KMS-11 (cell line): ENCODE measurements at regions not wholly inside any gene's neighbourhood (a gene's known extent, or its start where the extent isn't known, plus 50 kb on each side); places are given as distances from the start of the nearest gene placed in this dataset.
"Not testable (repeated sequence)": the region's sequence is repeated elsewhere in the genome, so short reads cannot be mapped to it uniquely, and the experiment has no call there.

Experiments used
- H2AFZ ChIP-seq: fragments of 200-600 bp; sonication (generic); 2 replicates; pipeline ENCODE4 v1.6.1; 2016; ENCODE audit warnings: antibody characterized with exemption, mixed run types, low read depth
- H3K27ac ChIP-seq: fragments of 200-600 bp; sonication (generic); 2 replicates; pipeline ENCODE4 v1.6.1; 2016; ENCODE audit warnings: mild to moderate bottlenecking, mixed run types
- H3K27me3 ChIP-seq: fragments of 200-600 bp; sonication (generic); 2 replicates; pipeline ENCODE4 v1.6.1; 2017; ENCODE audit warnings: mild to moderate bottlenecking, low read depth, mixed run types, moderate library complexity; ENCODE audit not compliant: insufficient read depth
- H3K36me3 ChIP-seq: fragments of 200-600 bp; sonication (generic); 2 replicates; pipeline ENCODE4 v1.6.1; 2017; ENCODE audit warnings: mild to moderate bottlenecking, mixed run types; ENCODE audit not compliant: insufficient read depth
- H3K4me1 ChIP-seq: fragments of 200-600 bp; sonication (generic); 2 replicates; pipeline ENCODE4 v1.6.1; 2016; ENCODE audit warnings: mild to moderate bottlenecking, low read depth, mixed run types; ENCODE audit not compliant: poor library complexity, severe bottlenecking
- H3K4me2 ChIP-seq: fragments of 200-600 bp; sonication (generic); 2 replicates; pipeline ENCODE4 v1.7.0; 2016; ENCODE audit warnings: mild to moderate bottlenecking, mixed run types
- H3K4me3 ChIP-seq: fragments of 200-600 bp; sonication (generic); IDR thresholded peaks from 2 replicates; pipeline ENCODE4 v1.6.1; 2017; ENCODE audit warnings: low read depth, low read length, mixed read lengths; ENCODE audit not compliant: insufficient read depth
- H3K79me2 ChIP-seq: fragments of 200-600 bp; sonication (generic); 2 replicates; pipeline ENCODE4 v1.6.1; 2016; ENCODE audit warnings: low read depth, mixed run types; ENCODE audit not compliant: insufficient read depth
- H3K9ac ChIP-seq: fragments of 200-600 bp; sonication (generic); 2 replicates; pipeline ENCODE4 v1.6.1; 2016; ENCODE audit warnings: mild to moderate bottlenecking, mixed run types
- H4K20me1 ChIP-seq: fragments of 200-600 bp; sonication (generic); 2 replicates; pipeline ENCODE4 v1.6.1; 2016; ENCODE audit warnings: mild to moderate bottlenecking, mixed run types; ENCODE audit not compliant: insufficient read depth
- CTCF ChIP-seq: fragments of 200-600 bp; sonication (generic); conservative IDR thresholded peaks from 2 replicates; pipeline ENCODE4 v1.6.1; 2017; ENCODE audit warnings: low read depth, mild to moderate bottlenecking, antibody characterized with exemption, low read length, moderate library complexity, mixed read lengths

- H4K20me1 ChIP-seq, H3K27me3 ChIP-seq, H3K4me3 ChIP-seq, H3K4me1 ChIP-seq, H3K79me2 ChIP-seq, H3K27ac ChIP-seq, H3K36me3 ChIP-seq, H2AFZ ChIP-seq, H3K4me2 ChIP-seq, H3K9ac ChIP-seq: not testable (repeated sequence)
Observed at GRCh38 chr15:31644761-31645160, 318.1 kb downstream of the KLF13 start.

GRCh38 chr15:31647337-31647826 is 320.7 kb downstream of the KLF13 start:
- H3K79me2 ChIP-seq = not testable (repeated sequence)

GRCh38 chr15:31649634-31650033 is 323.0 kb downstream of the KLF13 start:
- not testable (repeated sequence) for H4K20me1 ChIP-seq, H3K4me2 ChIP-seq, H3K27ac ChIP-seq, H3K4me3 ChIP-seq, H3K27me3 ChIP-seq, H2AFZ ChIP-seq, H3K4me1 ChIP-seq, H3K36me3 ChIP-seq, H3K79me2 ChIP-seq, H3K9ac ChIP-seq

More at GRCh38 chr15:31647337-31647826, 320.7 kb downstream of the KLF13 start:
- H3K36me3 ChIP-seq, H3K27me3 ChIP-seq, H3K4me3 ChIP-seq, H3K9ac ChIP-seq, H3K4me1 ChIP-seq, H3K27ac ChIP-seq, H2AFZ ChIP-seq, H3K4me2 ChIP-seq, H4K20me1 ChIP-seq: not testable (repeated sequence)

GRCh38 chr15:31650055-31650701 is 323.5 kb downstream of the KLF13 start:
- not testable (repeated sequence) for H3K4me3 ChIP-seq, H3K4me1 ChIP-seq, H3K36me3 ChIP-seq, H4K20me1 ChIP-seq, H3K4me2 ChIP-seq, H3K79me2 ChIP-seq, H3K27me3 ChIP-seq, H3K27ac ChIP-seq, H3K9ac ChIP-seq, H2AFZ ChIP-seq

- not testable (repeated sequence) for H3K36me3 ChIP-seq, H3K27ac ChIP-seq, H3K4me2 ChIP-seq, H3K4me1 ChIP-seq, H4K20me1 ChIP-seq, H3K27me3 ChIP-seq, H3K4me3 ChIP-seq, H3K79me2 ChIP-seq, H2AFZ ChIP-seq, H3K9ac ChIP-seq
Observed at GRCh38 chr15:31656915-31657314, 330.3 kb downstream of the KLF13 start.

GRCh38 chr15:31660816-31661215 is 334.2 kb downstream of the KLF13 start:
- H4K20me1 ChIP-seq = no peaks in the 10 kb centered on the region
- no peaks in the 10 kb centered on the region for H3K36me3 ChIP-seq
- no peak overlapping the region for H3K27ac ChIP-seq
- H3K9ac ChIP-seq = no peak overlapping the region
- H3K27me3 ChIP-seq = no peaks in the 10 kb centered on the region
- no peak overlapping the region for H3K4me2 ChIP-seq
- no peaks in the 10 kb centered on the region for H3K4me1 ChIP-seq
- no peak overlapping the region for H2AFZ ChIP-seq
- no peaks in the 10 kb centered on the region for H3K79me2 ChIP-seq
- no peak overlapping the region for H3K4me3 ChIP-seq
- no peak for TF ChIP-seq CTCF

GRCh38 chr15:31665732-31666131 is 339.1 kb downstream of the KLF13 start:
- not testable (repeated sequence) for H3K4me2 ChIP-seq, H3K27ac ChIP-seq, H3K9ac ChIP-seq

GRCh38 chr15:31669158-31669908 is 342.7 kb downstream of the KLF13 start:
- H3K36me3 ChIP-seq, H3K79me2 ChIP-seq, H4K20me1 ChIP-seq, H3K9ac ChIP-seq, H3K4me3 ChIP-seq, H3K27me3 ChIP-seq, H3K27ac ChIP-seq, H2AFZ ChIP-seq, H3K4me1 ChIP-seq, H3K4me2 ChIP-seq: not testable (repeated sequence)

More at GRCh38 chr15:31665732-31666131, 339.1 kb downstream of the KLF13 start:
- not testable (repeated sequence) for H3K4me3 ChIP-seq, H3K79me2 ChIP-seq, H3K4me1 ChIP-seq, H2AFZ ChIP-seq, H3K36me3 ChIP-seq, H4K20me1 ChIP-seq, H3K27me3 ChIP-seq

GRCh38 chr15:31673263-31673662 is 346.6 kb downstream of the KLF13 start:
- H2AFZ ChIP-seq = not testable (repeated sequence)

More at GRCh38 chr15:31673263-31673662, 346.6 kb downstream of the KLF13 start:
- not testable (repeated sequence) for H3K27me3 ChIP-seq, H3K9ac ChIP-seq, H3K79me2 ChIP-seq, H4K20me1 ChIP-seq, H3K27ac ChIP-seq, H3K4me1 ChIP-seq, H3K36me3 ChIP-seq, H3K4me2 ChIP-seq, H3K4me3 ChIP-seq
